ENCODE measurements at regions not wholly inside any gene's neighbourhood (a gene's known extent, or its start where the extent isn't known, plus 50 kb on each side); places are given as distances from the start of the nearest gene placed in this dataset.
"Not testable (repeated sequence)": the region's sequence is repeated elsewhere in the genome, so short reads cannot be mapped to it uniquely, and the experiment has no call there.

DNA sequence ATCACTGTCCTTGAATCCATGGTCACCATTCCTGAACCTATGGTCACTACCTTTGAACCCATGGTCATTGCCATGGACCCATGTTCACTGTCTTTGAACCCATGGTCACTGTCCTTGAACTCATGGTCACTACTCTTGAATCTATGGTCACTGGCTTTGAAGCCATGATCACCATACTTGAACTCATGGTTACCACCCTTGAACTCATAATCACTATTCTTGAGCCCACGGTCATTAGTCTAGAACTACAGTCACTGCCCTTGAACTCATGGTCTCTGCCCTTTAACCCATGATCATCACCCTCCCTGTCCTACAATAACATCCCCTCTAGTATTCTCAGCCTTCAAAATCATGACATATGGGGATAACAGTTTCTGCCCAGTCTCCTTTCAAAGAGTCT lies 270.5 kb downstream of the CXCL12 start:
- POLR2A ChIA-PET: no interaction called here

GRCh38 chr10:44112280-44112679 lies 272.6 kb downstream of the CXCL12 start:
- ATAC-seq; H3K27ac ChIP-seq; H3K4me1 ChIP-seq; FAIRE-seq; CTCF ChIA-PET; POLR2A ChIA-PET; H3K4me3 ChIP-seq; H3K9me3 ChIP-seq; H3K4me2 ChIP-seq; DNase-seq (ENCODE audit: low read depth in 1 of 2, low spot score in 1 of 2): not testable (repeated sequence)
- WGBS (ENCODE audit: missing lambda C conversion rate): 0% methylated on average over 4 of the region's 4 CpGs

More for the DNA sequence above, 270.5 kb downstream of the CXCL12 start:
- CTCF ChIA-PET: no interaction called here
- no peak for TF ChIP-seq ESRRA (IDR thresholded peaks at IDR 0.05; ENCODE audit: borderline replicate concordance, low read length)
- no peak for TF ChIP-seq ZNF302 (CRISPR knock-in tag; IDR thresholded peaks at IDR 0.05)
- no peak for TF ChIP-seq KDM5A (IDR thresholded peaks at IDR 0.05)
- TF ChIP-seq RCOR1 (IDR thresholded peaks at IDR 0.05; ENCODE audit: low read depth, low read length): no peak
- TF ChIP-seq, protein P1, sequence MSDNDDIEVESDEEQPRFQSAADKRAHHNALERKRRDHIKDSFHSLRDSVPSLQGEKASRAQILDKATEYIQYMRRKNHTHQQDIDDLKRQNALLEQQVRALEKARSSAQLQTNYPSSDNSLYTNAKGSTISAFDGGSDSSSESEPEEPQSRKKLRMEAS (IDR thresholded peaks at IDR 0.05): no peak
- TF ChIP-seq FOSL2 (IDR thresholded peaks at IDR 0.05): no peak
- no peak for TF ChIP-seq FOSL2 (CRISPR knock-in tag; IDR thresholded peaks at IDR 0.05)
- no peak for TF ChIP-seq CHD4 (IDR thresholded peaks at IDR 0.05; ENCODE audit: borderline replicate concordance)
- TF ChIP-seq EHF (CRISPR knock-in tag; IDR thresholded peaks at IDR 0.05): no peak
- no peak for TF ChIP-seq SREBF2 (IDR thresholded peaks at IDR 0.05)
- TF ChIP-seq ZC3H11A (IDR thresholded peaks at IDR 0.05): no peak
- TF ChIP-seq BHLHE40 (IDR thresholded peaks at IDR 0.05; ENCODE audit: low read depth, low read length): no peak
- no peak for TF ChIP-seq SMC3 (IDR thresholded peaks at IDR 0.05)
- TF ChIP-seq TFCP2L1 (CRISPR knock-in tag; IDR thresholded peaks at IDR 0.05): no peak
- no peak for TF ChIP-seq HOXB5 (CRISPR knock-in tag; IDR thresholded peaks at IDR 0.05)
- TF ChIP-seq ZFP36 (IDR thresholded peaks at IDR 0.05; ENCODE audit: borderline replicate concordance, partially characterized antibody): no peak
- no peak for TF ChIP-seq MYC (IDR thresholded peaks at IDR 0.05; ENCODE audit: borderline replicate concordance, low read length)
- TF ChIP-seq, protein P2, sequence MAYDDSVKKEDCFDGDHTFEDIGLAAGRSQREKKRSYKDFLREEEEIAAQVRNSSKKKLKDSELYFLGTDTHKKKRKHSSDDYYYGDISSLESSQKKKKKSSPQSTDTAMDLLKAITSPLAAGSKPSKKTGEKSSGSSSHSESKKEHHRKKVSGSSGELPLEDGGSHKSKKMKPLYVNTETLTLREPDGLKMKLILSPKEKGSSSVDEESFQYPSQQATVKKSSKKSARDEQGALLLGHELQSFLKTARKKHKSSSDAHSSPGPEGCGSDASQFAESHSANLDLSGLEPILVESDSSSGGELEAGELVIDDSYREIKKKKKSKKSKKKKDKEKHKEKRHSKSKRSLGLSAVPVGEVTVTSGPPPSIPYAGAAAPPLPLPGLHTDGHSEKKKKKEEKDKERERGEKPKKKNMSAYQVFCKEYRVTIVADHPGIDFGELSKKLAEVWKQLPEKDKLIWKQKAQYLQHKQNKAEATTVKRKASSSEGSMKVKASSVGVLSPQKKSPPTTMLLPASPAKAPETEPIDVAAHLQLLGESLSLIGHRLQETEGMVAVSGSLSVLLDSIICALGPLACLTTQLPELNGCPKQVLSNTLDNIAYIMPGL (CRISPR knock-in tag; IDR thresholded peaks at IDR 0.05; ENCODE audit: borderline replicate concordance): no peak
- TF ChIP-seq PBX3 (IDR thresholded peaks at IDR 0.05): no peak
- TF ChIP-seq TP53 (CRISPR knock-in tag; IDR thresholded peaks at IDR 0.05): no peak
- Histone ChIP-seq H3K27ac (no peak overlapping the region), H3K4me2 (no peak overlapping the region), H3K9me3 (peaks cover 7% of the 10 kb centered on the region; the same call in 1 of the 3 replicates), H3K4me1 (no peaks in the 10 kb centered on the region), H3K4me3 (no peak overlapping the region)
- no peak for FAIRE-seq
- 7% methylated on average over 1 of the region's 1 CpG for WGBS (ENCODE audit: missing lambda C conversion rate)
- no peak for ATAC-seq
- no peak for DNase-seq (ENCODE audit: low read depth in 1 of 2, low spot score in 1 of 2)

DNA sequence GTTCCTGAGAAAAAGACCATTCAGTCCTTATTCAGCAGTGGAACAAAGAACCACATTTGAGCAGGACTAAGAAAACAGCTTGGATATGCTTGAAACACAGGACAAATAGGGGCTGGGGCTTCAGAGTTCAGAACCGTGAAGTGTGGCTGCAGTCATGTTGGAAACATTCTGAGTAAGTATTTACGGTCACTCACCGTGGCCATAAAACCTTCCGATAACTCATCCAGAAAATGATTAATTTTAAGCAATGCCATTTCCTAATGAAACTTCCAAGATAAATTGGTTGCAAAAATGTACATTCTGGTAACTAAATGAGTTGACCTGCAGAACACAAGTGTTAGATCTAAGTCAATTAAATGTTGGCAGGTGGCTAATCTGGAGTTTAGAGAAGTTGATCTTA lies 279.2 kb downstream of the CXCL12 start:
- ATAC-seq (no peak), DNase-seq (ENCODE audit: low read depth in 1 of 2, low spot score in 1 of 2) (no peak), FAIRE-seq (no peak)
- Histone ChIP-seq H3K27ac (no peak overlapping the region), H3K9me3 (no peaks in the 10 kb centered on the region), H3K4me1 (no peaks in the 10 kb centered on the region), H3K4me3 (no peak overlapping the region), H3K4me2 (no peak overlapping the region)
- POLR2A ChIA-PET: no interaction called here
- WGBS (ENCODE audit: missing lambda C conversion rate): 61% methylated on average over 4 of the region's 4 CpGs
- CTCF ChIA-PET: no interaction called here
- no peak for TF ChIP-seq EHF (CRISPR knock-in tag; IDR thresholded peaks at IDR 0.05)
- no peak for TF ChIP-seq FOXS1 (CRISPR knock-in tag; IDR thresholded peaks at IDR 0.05)
- TF ChIP-seq PBX3 (IDR thresholded peaks at IDR 0.05): no peak
- no peak for TF ChIP-seq CHD4 (IDR thresholded peaks at IDR 0.05; ENCODE audit: borderline replicate concordance)
- TF ChIP-seq RFX5 (IDR thresholded peaks at IDR 0.05): no peak
- no peak for TF ChIP-seq BCL3 (IDR thresholded peaks at IDR 0.05)
- TF ChIP-seq USF2 (IDR thresholded peaks at IDR 0.05): no peak
- TF ChIP-seq ZC3H11A (IDR thresholded peaks at IDR 0.05): no peak
- no peak for TF ChIP-seq ZNF302 (CRISPR knock-in tag; IDR thresholded peaks at IDR 0.05)
- no peak for TF ChIP-seq FOSL2 (IDR thresholded peaks at IDR 0.05)
- TF ChIP-seq FOSL2 (CRISPR knock-in tag; IDR thresholded peaks at IDR 0.05): no peak
- TF ChIP-seq CTCF (IDR thresholded peaks at IDR 0.05): no peak
- no peak for TF ChIP-seq NFE2L2 (conservative IDR thresholded peaks at IDR 0.05; ENCODE audit: low read length)
- TF ChIP-seq ESRRA (IDR thresholded peaks at IDR 0.05; ENCODE audit: borderline replicate concordance, low read length): no peak
- TF ChIP-seq CEBPB (IDR thresholded peaks at IDR 0.05): no peak
